Transverse colon (tissue), 4 donors: ENCODE measurements at regions not wholly inside any gene's neighbourhood (a gene's known extent, or its start where the extent isn't known, plus 50 kb on each side); places are given as distances from the start of the nearest gene placed in this dataset.

Experiments used
- EP300 ChIP-seq: sonication (generic); formaldehyde crosslinking; IDR thresholded peaks from one replicate; pipeline ENCODE4 v1.6.1; 2017; ENCODE audit warnings: antibody characterized with exemption, low read depth
- POLR2A ChIP-seq: fragments of 450-650 bp; IDR thresholded peaks from one replicate; pipeline ENCODE4 v1.6.1; 2016; ENCODE audit warnings: antibody characterized with exemption, mild to moderate bottlenecking, moderate library complexity
- POLR2AphosphoS5 ChIP-seq, 3 donors: sonication (generic); formaldehyde crosslinking; IDR thresholded peaks; one replicate each; pipeline ENCODE4 v1.6.1; 2016; ENCODE audit warnings: antibody characterized with exemption in 3 of 3
- TF ChIP-seq, protein P1 (sequence below), 5 experiments: fragments of 200-600 bp in 3 of 5; fragments of 450-650 bp in 2 of 5; sonication (generic) in 3 of 5; IDR thresholded peaks; 1 replicate in 2 of 5; 2 replicates in 3 of 5; pipeline ENCODE4 v1.5.1; 2016 to 2017; ENCODE audit warnings: antibody characterized with exemption in 5 of 5, inconsistent platforms in 3 of 5, mild to moderate bottlenecking in 2 of 5, moderate library complexity in 1 of 5

GRCh38 chr6:77015350-77015749 is 447.9 kb downstream of the HTR1B start:
- TF ChIP-seq POLR2A (no peak), POLR2AphosphoS5 (IDR thresholded peaks at IDR 0.05) (no peak), EP300 (no peak)
- TF ChIP-seq, protein P1, sequence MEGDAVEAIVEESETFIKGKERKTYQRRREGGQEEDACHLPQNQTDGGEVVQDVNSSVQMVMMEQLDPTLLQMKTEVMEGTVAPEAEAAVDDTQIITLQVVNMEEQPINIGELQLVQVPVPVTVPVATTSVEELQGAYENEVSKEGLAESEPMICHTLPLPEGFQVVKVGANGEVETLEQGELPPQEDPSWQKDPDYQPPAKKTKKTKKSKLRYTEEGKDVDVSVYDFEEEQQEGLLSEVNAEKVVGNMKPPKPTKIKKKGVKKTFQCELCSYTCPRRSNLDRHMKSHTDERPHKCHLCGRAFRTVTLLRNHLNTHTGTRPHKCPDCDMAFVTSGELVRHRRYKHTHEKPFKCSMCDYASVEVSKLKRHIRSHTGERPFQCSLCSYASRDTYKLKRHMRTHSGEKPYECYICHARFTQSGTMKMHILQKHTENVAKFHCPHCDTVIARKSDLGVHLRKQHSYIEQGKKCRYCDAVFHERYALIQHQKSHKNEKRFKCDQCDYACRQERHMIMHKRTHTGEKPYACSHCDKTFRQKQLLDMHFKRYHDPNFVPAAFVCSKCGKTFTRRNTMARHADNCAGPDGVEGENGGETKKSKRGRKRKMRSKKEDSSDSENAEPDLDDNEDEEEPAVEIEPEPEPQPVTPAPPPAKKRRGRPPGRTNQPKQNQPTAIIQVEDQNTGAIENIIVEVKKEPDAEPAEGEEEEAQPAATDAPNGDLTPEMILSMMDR (IDR thresholded peaks at IDR 0.05): no peak
